DOHH2 (cell line): ENCODE measurements at regions not wholly inside any gene's neighbourhood (a gene's known extent, or its start where the extent isn't known, plus 50 kb on each side); places are given as distances from the start of the nearest gene placed in this dataset.

Experiments used
- CTCF ChIP-seq: fragments of 200-600 bp; sonication (generic); IDR thresholded peaks from one replicate; pipeline ENCODE4 v1.5.1; 2014; ENCODE audit warnings: antibody characterized with exemption, mild to moderate bottlenecking, low read depth, low read length; ENCODE audit not compliant: poor library complexity, severe bottlenecking
- EZH2phosphoT487 ChIP-seq: fragments of 200-600 bp; sonication (generic); IDR thresholded peaks from 2 replicates; pipeline ENCODE4 v1.6.1; 2017; ENCODE audit warnings: borderline replicate concordance, mild to moderate bottlenecking, antibody characterized with exemption, low read length, moderate library complexity, mixed read lengths

GRCh38 chr2:147222506-147222905, 622.3 kb upstream of the ACVR2A start:
- TF ChIP-seq CTCF (no peak), EZH2phosphoT487 (no peak)
